Lower leg skin (tissue), 4 donors: ENCODE measurements at regions not wholly inside any gene's neighbourhood (a gene's known extent, or its start where the extent isn't known, plus 50 kb on each side); places are given as distances from the start of the nearest gene placed in this dataset.
"Not testable (repeated sequence)": the region's sequence is repeated elsewhere in the genome, so short reads cannot be mapped to it uniquely, and the experiment has no call there.

ENCODE experiments used
- DNase-seq, 2 donors: peaks; one replicate each; pipeline ENCODE4 v3.0.0-alpha.2; 2019; ENCODE audit warnings: low spot score in 2 of 2
- H3K4me3 ChIP-seq: fragments of 200-600 bp; sonication (generic); 2 replicates; pipeline ENCODE4 v1.5.1; 2017; ENCODE audit warnings: mild to moderate bottlenecking, low read depth; ENCODE audit not compliant: poor library complexity, severe bottlenecking
- POLR2A ChIP-seq, 2 donors: fragments of 450-650 bp; IDR thresholded peaks; one replicate each; pipeline ENCODE4 v1.6.1; 2016 to 2017; ENCODE audit warnings: antibody characterized with exemption in 2 of 2, mild to moderate bottlenecking in 1 of 2, moderate library complexity in 1 of 2
- WGBS, 2 donors: methylation state at CpG; one replicate each; pipeline ENCODE4 v1.1.5; 2018; 5-methylcytosine and 5-hydroxymethylcytosine counted together
- intact Hi-C: fragments of 100-400 bp; cut with DNase I; formaldehyde crosslinking; loops from one replicate; pipeline ENCODE4 v1.15.0; 2023; ENCODE audit warnings: low total_unique reads
- TF ChIP-seq, protein P1 (sequence below), 3 donors: fragments of 450-650 bp; IDR thresholded peaks; one replicate each; pipeline ENCODE4 v1.5.1; 2016; ENCODE audit warnings: antibody characterized with exemption in 3 of 3, mild to moderate bottlenecking in 3 of 3, moderate library complexity in 2 of 3

DNA sequence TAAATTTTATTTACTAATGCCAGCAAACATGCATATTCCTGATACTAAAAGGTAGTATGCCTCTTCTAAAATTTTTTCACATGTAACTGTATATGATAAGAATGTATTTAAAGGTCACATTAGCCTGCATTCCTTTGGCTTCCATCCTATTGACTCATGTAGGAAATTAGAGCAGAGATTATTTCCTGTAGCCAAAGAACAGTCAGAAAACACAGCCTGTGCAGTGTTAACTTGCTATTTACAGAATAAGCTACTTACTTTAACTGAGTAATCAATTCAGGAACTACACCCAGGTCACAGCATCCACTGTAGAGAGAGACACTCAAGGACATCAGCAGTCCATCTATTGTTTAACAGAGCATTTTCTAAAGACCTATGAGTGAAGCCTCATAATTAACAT, 154.5 kb upstream of the ADGRL4 start:
- no peak overlapping the region for H3K4me3 ChIP-seq
- DNase-seq: no peak
- intact Hi-C loops: no loop called here
- TF ChIP-seq, protein P1, sequence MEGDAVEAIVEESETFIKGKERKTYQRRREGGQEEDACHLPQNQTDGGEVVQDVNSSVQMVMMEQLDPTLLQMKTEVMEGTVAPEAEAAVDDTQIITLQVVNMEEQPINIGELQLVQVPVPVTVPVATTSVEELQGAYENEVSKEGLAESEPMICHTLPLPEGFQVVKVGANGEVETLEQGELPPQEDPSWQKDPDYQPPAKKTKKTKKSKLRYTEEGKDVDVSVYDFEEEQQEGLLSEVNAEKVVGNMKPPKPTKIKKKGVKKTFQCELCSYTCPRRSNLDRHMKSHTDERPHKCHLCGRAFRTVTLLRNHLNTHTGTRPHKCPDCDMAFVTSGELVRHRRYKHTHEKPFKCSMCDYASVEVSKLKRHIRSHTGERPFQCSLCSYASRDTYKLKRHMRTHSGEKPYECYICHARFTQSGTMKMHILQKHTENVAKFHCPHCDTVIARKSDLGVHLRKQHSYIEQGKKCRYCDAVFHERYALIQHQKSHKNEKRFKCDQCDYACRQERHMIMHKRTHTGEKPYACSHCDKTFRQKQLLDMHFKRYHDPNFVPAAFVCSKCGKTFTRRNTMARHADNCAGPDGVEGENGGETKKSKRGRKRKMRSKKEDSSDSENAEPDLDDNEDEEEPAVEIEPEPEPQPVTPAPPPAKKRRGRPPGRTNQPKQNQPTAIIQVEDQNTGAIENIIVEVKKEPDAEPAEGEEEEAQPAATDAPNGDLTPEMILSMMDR (IDR thresholded peaks at IDR 0.05): no peak
- TF ChIP-seq POLR2A (IDR thresholded peaks at IDR 0.05): no peak

DNA sequence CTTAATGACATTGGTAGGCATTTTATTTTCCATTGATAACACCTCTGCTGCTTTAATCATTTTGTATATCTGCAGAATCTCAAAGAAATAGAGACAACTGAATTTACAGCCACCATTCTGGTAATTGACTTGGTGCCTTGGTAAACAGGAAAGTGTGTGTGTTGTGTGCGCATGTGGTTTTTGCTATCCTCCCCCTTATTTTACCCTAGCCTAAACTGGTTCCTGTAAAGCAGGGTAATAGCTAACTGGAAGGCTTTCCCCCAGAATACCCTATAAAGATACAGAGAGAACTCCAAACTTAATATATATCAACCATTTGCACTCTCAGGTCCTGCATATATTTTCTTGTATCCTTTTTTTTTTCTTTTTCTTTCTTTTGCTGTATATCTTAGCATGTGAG, 149.5 kb upstream of the ADGRL4 start:
- intact Hi-C loops: no loop called here
- no peak overlapping the region for H3K4me3 ChIP-seq
- TF ChIP-seq, protein P1 (IDR thresholded peaks at IDR 0.05): no peak
- no peak for TF ChIP-seq POLR2A (IDR thresholded peaks at IDR 0.05)
- DNase-seq: no peak
- 73 to 87% methylated on average over 1 of the region's 1 CpG for WGBS, 2 donors

DNA sequence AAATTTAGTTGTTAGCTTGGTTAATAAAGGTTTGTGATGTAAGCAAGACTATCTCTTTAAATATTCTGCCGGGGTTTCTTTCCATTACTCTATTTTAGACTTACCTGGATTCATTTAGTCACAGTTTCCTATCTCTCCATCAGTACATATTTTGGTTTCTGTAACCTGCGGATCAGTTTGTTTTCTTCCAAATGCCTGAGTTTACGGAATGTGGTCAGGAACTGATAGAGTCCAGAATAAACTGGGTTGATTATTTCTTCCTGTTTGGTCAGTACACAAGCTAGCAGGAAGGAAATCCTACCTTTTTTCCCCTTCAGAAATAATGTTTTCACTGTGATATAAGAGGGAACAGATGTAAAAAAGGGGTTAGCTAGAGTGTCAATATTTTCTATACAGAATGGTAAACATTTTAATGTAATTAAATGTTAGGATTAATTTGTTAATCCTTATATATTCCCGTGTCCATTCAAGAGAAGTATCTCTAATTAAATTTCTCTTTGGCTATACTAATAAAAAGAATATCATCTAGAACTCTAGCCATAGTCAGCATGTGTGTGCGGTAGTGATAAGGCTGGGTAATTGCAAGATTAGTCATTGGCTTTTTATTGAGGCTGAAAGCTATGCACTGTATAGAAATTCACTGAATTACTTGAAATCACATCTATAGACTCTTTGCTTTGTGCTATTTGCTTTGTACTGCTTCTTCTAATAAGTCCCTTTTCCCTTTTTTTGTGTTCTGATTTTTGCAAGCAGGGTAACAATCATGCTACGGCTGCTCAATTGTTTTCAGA, 144.7 kb upstream of the ADGRL4 start:
- 61 to 79% methylated on average over 6 of the region's 6 CpGs for WGBS, 2 donors
- DNase-seq: no peak

DNA sequence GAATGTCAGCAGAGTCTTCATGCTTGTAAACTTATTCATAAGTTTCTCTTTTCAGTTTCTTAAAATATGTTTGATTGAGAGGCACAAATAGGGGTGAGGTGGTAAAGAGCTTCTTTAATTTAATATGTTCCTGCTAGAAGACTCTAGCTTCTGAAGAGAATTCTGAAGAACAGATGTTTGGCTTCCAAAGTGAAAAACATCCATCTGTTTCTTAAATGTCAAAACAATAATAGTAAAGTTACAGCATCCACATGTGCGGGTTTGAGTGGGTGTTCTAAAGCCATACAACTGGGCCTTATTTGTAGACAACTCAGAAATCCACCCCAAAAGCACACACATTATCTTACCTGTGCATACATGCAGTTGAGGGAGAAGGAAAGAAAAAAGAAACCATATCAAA, 144.0 kb upstream of the ADGRL4 start:
- WGBS, 2 donors: 54% methylated on average over 1 of the region's 1 CpG
- intact Hi-C loops: no loop called here
- TF ChIP-seq, protein P1 (IDR thresholded peaks at IDR 0.05): no peak
- TF ChIP-seq POLR2A (IDR thresholded peaks at IDR 0.05): no peak
- DNase-seq: no peak
- H3K4me3 ChIP-seq: no peak overlapping the region

More for the DNA sequence above, 144.7 kb upstream of the ADGRL4 start:
- intact Hi-C loops: no loop called here
- H3K4me3 ChIP-seq: no peak overlapping the region
- TF ChIP-seq, protein P1 (IDR thresholded peaks at IDR 0.05): no peak
- no peak for TF ChIP-seq POLR2A (IDR thresholded peaks at IDR 0.05)

DNA sequence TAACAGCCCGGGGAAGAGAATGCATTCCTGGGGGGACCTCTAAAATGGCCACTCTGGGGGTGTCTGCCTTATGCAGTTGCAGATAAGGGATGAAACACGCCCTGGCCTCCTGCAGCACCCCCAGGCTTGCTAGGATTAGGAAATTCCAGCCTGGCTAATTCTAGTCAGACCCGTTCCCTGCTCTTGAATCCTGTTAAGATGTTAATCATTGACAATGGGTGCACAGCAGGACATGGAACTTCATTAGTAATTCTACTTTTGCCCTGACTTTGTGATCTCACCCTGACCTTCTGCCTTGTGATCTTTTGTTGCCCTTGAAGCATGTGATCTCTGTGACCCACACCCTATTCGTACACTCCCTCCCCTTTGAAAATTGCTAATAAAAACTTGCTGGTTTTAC, 131.7 kb upstream of the ADGRL4 start:
- WGBS, 2 donors: 71 to 76% methylated on average over 4 of the region's 4 CpGs
- intact Hi-C loops, DNase-seq, H3K4me3 ChIP-seq: not testable (repeated sequence)

DNA sequence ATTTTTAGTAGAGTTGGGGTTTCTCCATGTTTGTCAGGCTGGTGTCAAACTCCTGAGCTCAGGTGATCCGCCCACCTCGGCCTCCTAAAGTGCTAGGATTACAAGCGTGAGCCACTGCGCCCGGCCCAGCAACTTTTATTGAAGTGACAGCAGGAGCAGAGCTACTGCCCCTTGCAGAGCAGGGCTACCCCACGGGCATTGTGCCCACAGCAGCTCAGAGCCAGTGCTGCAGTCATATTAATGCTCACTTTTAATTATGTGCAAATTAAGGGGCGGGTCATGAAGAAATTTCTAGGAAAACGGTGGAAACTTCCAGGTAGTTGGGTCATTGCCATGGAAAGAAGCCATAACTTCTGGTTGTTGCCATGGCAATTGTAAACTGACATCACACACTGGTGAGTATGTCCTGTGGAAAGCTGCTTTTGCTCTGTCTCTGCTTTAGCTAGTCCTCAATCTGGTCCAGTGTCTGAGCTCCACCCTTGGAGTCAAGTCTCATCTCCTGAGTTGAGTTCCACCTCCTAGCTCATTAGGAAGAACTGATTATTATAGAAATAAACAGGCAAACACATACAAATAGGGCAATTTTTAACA, 127.3 kb upstream of the ADGRL4 start:
- DNase-seq: no peak
- WGBS, 2 donors: 80 to 87% methylated on average over 8 of the region's 8 CpGs

More for the DNA sequence above, 127.3 kb upstream of the ADGRL4 start:
- no peak overlapping the region for H3K4me3 ChIP-seq
- no peak for TF ChIP-seq POLR2A (IDR thresholded peaks at IDR 0.05)
- TF ChIP-seq, protein P1 (IDR thresholded peaks at IDR 0.05): no peak
- intact Hi-C loops: no loop called here
